ENCODE measurements at regions not wholly inside any gene's neighbourhood (a gene's known extent, or its start where the extent isn't known, plus 50 kb on each side); places are given as distances from the start of the nearest gene placed in this dataset.

DNA sequence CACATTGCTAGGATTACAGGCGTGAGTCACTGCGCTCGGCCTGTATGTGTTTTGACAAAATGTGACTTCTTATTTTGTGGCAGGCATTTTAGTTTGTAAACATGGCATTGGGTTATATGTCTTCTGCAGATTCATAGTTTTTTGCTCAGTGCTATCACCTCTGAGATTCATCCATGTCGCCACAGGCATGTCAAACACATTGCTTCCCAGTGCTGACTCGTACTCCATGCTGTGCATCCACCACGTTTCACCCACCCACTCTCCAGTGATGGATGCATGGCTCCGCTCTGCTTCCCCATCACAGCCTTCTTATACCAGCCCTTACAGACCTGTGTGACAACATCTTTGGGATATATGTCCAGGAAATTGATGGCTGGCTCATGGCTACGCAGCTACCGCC is 158.8 kb downstream of the GAS1 start:
- TF ChIP-seq, protein P1, sequence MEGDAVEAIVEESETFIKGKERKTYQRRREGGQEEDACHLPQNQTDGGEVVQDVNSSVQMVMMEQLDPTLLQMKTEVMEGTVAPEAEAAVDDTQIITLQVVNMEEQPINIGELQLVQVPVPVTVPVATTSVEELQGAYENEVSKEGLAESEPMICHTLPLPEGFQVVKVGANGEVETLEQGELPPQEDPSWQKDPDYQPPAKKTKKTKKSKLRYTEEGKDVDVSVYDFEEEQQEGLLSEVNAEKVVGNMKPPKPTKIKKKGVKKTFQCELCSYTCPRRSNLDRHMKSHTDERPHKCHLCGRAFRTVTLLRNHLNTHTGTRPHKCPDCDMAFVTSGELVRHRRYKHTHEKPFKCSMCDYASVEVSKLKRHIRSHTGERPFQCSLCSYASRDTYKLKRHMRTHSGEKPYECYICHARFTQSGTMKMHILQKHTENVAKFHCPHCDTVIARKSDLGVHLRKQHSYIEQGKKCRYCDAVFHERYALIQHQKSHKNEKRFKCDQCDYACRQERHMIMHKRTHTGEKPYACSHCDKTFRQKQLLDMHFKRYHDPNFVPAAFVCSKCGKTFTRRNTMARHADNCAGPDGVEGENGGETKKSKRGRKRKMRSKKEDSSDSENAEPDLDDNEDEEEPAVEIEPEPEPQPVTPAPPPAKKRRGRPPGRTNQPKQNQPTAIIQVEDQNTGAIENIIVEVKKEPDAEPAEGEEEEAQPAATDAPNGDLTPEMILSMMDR (IDR thresholded peaks at IDR 0.05; ENCODE audit: borderline replicate concordance, control extremely low read depth, extremely low read depth, insufficient read depth, missing control alignments), result no peak
- no peak for DNase-seq (ENCODE audit: low spot score)
- in situ Hi-C loops (cut with MboI; ENCODE audit: low sequenced_read_pairs, unreplicated experiment), result no loop called here

DNA sequence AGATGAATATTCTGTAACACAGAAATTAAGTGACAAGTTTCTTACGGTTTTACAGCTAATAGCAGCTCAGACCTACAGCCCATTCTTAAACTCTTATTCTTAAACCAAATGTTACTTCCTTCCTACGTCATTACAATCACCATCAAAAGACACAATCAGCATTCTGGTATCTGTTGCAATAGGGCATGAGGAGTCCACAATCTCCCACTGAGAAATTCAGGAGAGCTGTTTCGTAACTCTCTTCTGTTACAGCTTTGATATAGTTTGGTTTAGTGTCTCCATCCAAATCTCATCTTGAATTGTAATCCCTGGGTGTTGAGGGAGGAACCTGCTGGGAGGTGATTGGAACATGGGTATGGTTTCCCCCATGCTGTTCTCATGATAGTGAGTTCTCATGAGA is 163.4 kb downstream of the GAS1 start:
- in situ Hi-C loops (cut with MboI; ENCODE audit: low sequenced_read_pairs, unreplicated experiment), result no loop called here
- no peak for DNase-seq (ENCODE audit: low spot score)
- TF ChIP-seq, protein P1 (IDR thresholded peaks at IDR 0.05; ENCODE audit: borderline replicate concordance, control extremely low read depth, extremely low read depth, insufficient read depth, missing control alignments), result no peak

DNA sequence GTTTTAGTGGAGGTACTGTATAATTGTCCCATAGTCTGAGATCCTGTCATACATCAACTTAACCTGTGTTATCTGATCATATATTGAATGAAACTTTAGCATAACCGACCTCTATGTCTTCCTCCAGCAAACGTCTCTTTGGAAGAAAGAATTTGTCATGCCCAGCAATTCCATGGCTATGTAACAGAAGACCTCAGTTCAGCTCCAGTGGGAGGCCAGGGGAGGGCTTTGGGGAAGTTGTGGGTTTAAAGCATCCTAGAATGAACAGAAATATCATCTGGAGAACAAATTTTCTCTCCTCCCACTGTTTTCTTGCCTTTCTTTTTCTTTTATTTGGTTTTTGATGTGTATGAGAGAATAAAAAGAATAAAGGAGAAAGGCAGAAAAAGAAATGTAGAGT is 164.5 kb downstream of the GAS1 start:
- no peak for DNase-seq (ENCODE audit: low spot score)
- in situ Hi-C loops (cut with MboI; ENCODE audit: low sequenced_read_pairs, unreplicated experiment), result no loop called here
- TF ChIP-seq, protein P1 (IDR thresholded peaks at IDR 0.05; ENCODE audit: borderline replicate concordance, control extremely low read depth, extremely low read depth, insufficient read depth, missing control alignments), result no peak

- in situ Hi-C loops (cut with MboI; ENCODE audit: low sequenced_read_pairs, unreplicated experiment), result no loop called here
- TF ChIP-seq, protein P1 (IDR thresholded peaks at IDR 0.05; ENCODE audit: borderline replicate concordance, control extremely low read depth, extremely low read depth, insufficient read depth, missing control alignments), result no peak
- DNase-seq (ENCODE audit: low spot score), result no peak
These were observed 168.5 kb downstream of the GAS1 start for GRCh38 chr9:86778761-86779160.

- in situ Hi-C loops (cut with MboI; ENCODE audit: low sequenced_read_pairs, unreplicated experiment), result no loop called here
- TF ChIP-seq, protein P1 (IDR thresholded peaks at IDR 0.05; ENCODE audit: borderline replicate concordance, control extremely low read depth, extremely low read depth, insufficient read depth, missing control alignments), result no peak
- DNase-seq (ENCODE audit: low spot score), result no peak
These were observed 171.6 kb downstream of the GAS1 start for GRCh38 chr9:86775718-86776117.

DNA sequence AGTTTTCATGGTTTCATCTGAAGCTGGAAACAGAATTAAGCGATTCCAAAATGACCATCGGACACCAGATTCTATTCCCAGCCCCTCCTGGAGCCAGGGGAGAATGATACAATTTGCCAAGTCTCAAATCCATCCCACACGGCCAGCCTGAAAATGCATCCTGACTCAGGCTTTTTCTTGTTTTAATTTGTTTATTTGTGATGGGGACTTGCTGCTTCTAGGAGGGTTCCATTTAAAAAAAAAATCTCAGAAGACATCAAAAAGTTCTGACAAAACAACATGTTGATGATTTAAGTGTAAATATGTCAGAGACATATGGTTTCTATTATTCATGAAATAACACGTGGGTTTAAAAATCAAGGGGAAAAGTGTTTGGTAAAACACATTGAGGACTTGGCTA is 173.2 kb downstream of the GAS1 start:
- in situ Hi-C loops (cut with MboI; ENCODE audit: low sequenced_read_pairs, unreplicated experiment), result no loop called here
- no peak for DNase-seq (ENCODE audit: low spot score)
- TF ChIP-seq, protein P1 (IDR thresholded peaks at IDR 0.05; ENCODE audit: borderline replicate concordance, control extremely low read depth, extremely low read depth, insufficient read depth, missing control alignments), result no peak

GRCh38 chr9:86773422-86773945 is 173.8 kb downstream of the GAS1 start:
- in situ Hi-C loops (cut with MboI; ENCODE audit: low sequenced_read_pairs, unreplicated experiment), result no loop called here
- DNase-seq (ENCODE audit: low spot score), result no peak
- TF ChIP-seq, protein P1 (IDR thresholded peaks at IDR 0.05; ENCODE audit: borderline replicate concordance, control extremely low read depth, extremely low read depth, insufficient read depth, missing control alignments), result no peak

All from GM13976 (cell line).